GM21360 (cell line): ENCODE measurements at regions not wholly inside any gene's neighbourhood (a gene's known extent, or its start where the extent isn't known, plus 50 kb on each side); places are given as distances from the start of the nearest gene placed in this dataset.
"Not testable (repeated sequence)": the region's sequence is repeated elsewhere in the genome, so short reads cannot be mapped to it uniquely, and the experiment has no call there.

ENCODE experiments used
- ATAC-seq: cut with Tn5 transposase; IDR thresholded peaks from one replicate; pipeline ENCODE4 v1.9.1; 2021; ENCODE audit warnings: mild to moderate bottlenecking, moderate library complexity; ENCODE audit not compliant: unreplicated experiment

GRCh38 chr18:1039421-1039820, 134.8 kb downstream of the ADCYAP1 start:
- ATAC-seq: no peak

- ATAC-seq: not testable (repeated sequence)
Measured at GRCh38 chr18:1043039-1043438, 138.4 kb downstream of the ADCYAP1 start.

DNA sequence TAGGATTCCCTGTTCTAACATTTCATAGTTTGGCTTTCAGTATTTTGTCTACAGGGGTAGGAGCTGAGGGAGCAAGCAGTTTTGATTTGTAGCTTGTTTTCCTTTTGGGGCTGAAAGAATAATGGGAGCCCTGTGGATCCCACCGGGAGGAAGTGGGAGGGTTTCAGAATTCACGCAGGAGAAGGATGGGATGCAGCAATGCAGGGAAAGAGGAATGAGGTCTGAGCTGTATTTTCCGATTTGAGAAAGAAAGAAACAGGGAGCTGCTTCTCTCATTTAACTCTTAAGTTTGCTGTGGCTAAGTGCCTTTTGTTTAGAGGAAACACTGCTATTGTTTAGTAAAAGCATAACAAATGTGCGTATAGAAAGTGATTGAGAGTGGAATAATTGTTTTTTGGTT, 141.0 kb downstream of the ADCYAP1 start:
- ATAC-seq: no peak

- ATAC-seq: no peak
Measured at GRCh38 chr18:1047406-1047805, 142.7 kb downstream of the ADCYAP1 start.

DNA sequence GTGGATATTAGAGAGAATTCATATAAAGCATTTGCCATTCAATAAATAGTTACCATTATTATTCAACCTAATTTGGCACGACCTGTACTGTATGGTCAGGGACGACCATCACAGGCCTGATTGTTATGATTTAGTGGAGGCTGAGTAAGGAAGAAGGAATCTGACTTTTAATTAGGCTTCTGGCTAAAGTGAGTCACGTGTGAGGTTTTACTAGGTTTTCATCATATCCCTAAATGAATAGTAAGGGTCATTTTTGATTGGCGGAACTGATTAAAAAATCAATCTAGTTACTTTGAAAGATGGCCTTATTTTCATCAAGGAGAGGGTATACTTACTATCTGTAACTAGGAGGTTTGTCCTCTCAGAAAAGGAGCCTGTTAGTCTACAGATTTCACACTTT, 143.4 kb downstream of the ADCYAP1 start:
- ATAC-seq: no peak

- ATAC-seq: no peak
Measured at GRCh38 chr18:1049173-1049572, 144.5 kb downstream of the ADCYAP1 start.

DNA sequence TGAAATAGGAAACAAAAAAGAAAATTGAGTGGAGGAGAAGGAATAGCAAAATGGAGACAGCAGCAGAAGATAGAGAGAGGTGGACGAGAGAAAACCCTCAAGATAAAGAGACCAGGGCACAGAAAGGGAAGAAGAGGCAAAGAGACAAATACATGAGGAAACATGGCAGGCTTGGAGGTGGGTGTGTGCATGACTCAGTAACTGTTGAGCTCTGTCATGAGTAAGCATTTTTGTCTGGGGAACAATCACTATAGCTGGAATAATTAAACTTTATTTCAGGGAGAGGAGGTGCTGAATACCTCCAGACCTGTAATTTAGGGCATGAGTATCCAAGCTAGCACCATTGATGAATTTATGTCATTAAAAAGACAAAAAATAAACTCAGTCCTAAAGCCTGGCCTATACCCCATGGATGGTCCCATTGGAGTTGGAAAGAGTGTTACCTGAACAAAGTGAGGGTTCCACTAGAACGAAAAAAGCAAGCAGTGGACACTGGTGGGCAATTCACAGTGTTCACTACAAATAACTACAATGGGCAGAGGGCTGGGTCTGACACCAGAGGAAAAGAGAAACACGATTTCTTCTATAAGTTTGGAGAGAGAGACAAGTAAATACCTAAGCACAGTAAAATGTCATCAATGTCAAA, 145.5 kb downstream of the ADCYAP1 start:
- ATAC-seq: no peak

- no peak for ATAC-seq
Measured at GRCh38 chr18:1052301-1052700, 147.6 kb downstream of the ADCYAP1 start.

- no peak for ATAC-seq
Measured at GRCh38 chr18:1053331-1054315, 149.0 kb downstream of the ADCYAP1 start.

- ATAC-seq: no peak
Measured at GRCh38 chr18:1056404-1056803, 151.7 kb downstream of the ADCYAP1 start.

- no peak for ATAC-seq
Measured at GRCh38 chr18:1057367-1057766, 152.7 kb downstream of the ADCYAP1 start.

GRCh38 chr18:1062588-1062987, 157.9 kb downstream of the ADCYAP1 start:
- ATAC-seq: no peak

DNA sequence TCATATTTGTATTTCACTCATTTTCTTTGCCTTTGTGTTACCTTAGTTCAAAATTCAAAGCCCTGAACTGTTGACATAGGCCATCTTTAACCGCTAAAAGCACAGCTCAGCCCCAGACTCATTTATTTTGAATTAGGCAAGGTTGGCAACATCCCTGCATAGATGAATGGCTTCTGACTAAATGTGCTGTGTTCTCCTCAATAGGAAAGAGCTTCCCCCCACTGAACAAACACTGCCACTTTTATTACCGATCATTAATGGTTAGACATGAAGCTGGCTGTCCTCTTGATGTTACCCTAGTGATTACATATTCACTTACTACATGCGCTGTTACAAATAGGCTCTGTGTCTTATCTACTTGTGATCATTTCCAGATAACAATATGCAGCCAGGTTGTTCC, 170.7 kb downstream of the ADCYAP1 start:
- no peak for ATAC-seq

DNA sequence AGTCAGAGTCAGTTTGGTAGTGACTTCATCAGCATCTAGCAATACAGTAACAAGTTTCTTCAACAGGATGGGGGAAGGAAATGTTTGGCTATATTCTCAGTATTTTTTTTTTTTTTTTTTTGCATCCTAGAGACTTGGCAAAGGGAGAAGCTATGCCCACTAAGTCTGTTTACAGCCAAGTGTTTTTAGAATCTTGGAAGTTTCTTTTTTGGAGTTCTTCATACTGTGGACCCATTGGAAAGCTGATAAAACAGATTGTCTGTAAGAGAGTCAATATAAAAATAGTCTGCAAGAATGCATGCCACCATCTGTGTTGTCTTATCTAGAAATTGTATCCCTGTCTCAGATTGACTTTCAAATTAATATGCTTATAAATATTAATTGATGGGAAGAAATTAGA, 171.2 kb downstream of the ADCYAP1 start:
- no peak for ATAC-seq

DNA sequence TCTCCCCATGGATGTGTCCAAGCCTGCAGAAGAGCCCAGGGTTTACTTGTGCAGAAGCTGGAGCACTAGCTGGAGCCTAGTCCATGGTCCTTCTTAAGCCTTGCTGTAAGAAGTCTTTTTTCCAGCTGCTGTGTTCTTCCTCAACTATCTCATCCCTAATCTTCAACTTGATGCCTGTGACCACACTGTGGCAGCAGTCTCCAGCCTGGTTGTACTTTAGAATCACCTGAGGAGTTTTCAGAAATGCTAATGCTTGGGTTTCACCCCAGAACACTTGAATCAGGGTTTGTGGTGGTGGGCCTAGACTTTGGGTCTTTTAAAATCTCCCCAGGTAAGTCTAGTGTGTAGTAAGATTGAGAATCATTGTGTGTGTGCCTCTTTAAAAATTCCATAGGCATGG, 173.6 kb downstream of the ADCYAP1 start:
- no peak for ATAC-seq

DNA sequence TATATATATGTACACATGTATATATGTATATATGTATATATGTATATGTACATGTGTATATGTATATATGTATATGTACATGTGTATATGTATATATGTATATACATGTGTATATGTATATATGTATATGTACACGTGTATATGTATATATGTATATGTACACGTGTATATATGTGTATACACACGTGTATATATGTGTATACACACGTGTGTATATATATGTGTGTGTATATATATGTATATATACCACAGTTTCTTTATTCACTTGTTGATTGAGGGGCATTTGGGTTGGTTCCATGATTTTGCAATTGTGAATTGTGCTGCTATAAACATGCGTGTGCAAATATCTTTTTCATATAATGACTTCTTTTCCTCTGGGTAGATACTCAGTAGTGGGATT, 179.0 kb downstream of the ADCYAP1 start:
- ATAC-seq: not testable (repeated sequence)

GRCh38 chr18:1090758-1091157, 186.1 kb downstream of the ADCYAP1 start:
- no peak for ATAC-seq

- no peak for ATAC-seq
Measured at GRCh38 chr18:1092228-1092627, 187.6 kb downstream of the ADCYAP1 start.

GRCh38 chr18:1094409-1094808, 189.7 kb downstream of the ADCYAP1 start:
- no peak for ATAC-seq

GRCh38 chr18:1097991-1098735, 193.5 kb downstream of the ADCYAP1 start:
- ATAC-seq: not testable (repeated sequence)

DNA sequence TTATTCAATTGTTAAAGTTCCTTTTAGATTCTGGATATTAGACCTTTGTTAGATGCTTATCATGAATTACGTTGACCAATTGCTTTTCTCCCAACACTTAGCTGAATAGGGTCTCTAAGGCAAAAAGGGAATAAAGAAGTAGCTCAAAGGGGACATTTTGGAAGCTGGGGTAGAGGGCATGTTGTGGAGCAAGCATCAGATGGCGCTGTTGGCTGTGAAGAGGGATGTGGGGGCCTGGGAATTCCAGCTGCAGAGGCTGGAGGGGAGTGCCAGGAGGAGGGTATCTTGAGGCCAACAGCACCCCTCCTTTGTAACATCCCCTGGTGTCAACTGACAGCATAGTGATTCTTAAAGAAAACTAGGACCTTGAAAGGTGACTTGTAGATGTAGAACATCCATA, 198.2 kb downstream of the ADCYAP1 start:
- ATAC-seq: no peak
